ENCODE measurements at regions not wholly inside any gene's neighbourhood (a gene's known extent, or its start where the extent isn't known, plus 50 kb on each side); places are given as distances from the start of the nearest gene placed in this dataset.

- TF ChIP-seq CTCF (IDR thresholded peaks at IDR 0.05), result no peak
- TF ChIP-seq POLR2A (IDR thresholded peaks at IDR 0.05), result no peak
- TF ChIP-seq EP300 (IDR thresholded peaks at IDR 0.05; ENCODE audit: low read depth), result no peak
- no peak for TF ChIP-seq POLR2AphosphoS5 (IDR thresholded peaks at IDR 0.05)
Measured at GRCh38 chr12:111201036-111201435, 167.9 kb downstream of the PHETA1 start.

Data from transverse colon (tissue), 4 donors.